Activated CD8-positive, alpha-beta memory T cell treated with anti-CD3 and anti-CD28 coated beads, Interleukin-2, amount 10 ng/mL, durations not matched to agents 7 days and 5 days (primary cell): ENCODE measurements at regions not wholly inside any gene's neighbourhood (a gene's known extent, or its start where the extent isn't known, plus 50 kb on each side); places are given as distances from the start of the nearest gene placed in this dataset.

ENCODE experiments used
- ATAC-seq: fragments of 150-1000 bp; cut with Tn5 transposase; one replicate; pipeline ENCODE4 v1.10.0; 2021; ENCODE audit warnings: moderate library complexity
- CTCF ChIA-PET: fragments of 350-600 bp; sonication (Branson Sonifier 250); formaldehyde crosslinking; loops from one replicate; lab custom pipeline; 2021; ENCODE audit warnings: antibody characterized with exemption; lab: Charles Lee
- DNase-seq: peaks from one replicate; pipeline ENCODE4 v3.0.0-alpha.2; 2020
- H3K27ac Mint-ChIP-seq: one replicate; pipeline ENCODE4 v1.8.0; 2021; ENCODE audit warnings: mild to moderate bottlenecking, mixed read lengths
- H3K27me3 Mint-ChIP-seq: one replicate; pipeline ENCODE4 v1.8.0; 2021; ENCODE audit warnings: mixed read lengths
- H3K36me3 Mint-ChIP-seq: one replicate; pipeline ENCODE4 v1.8.0; 2021; ENCODE audit warnings: mild to moderate bottlenecking, mixed read lengths
- H3K4me1 Mint-ChIP-seq: one replicate; pipeline ENCODE4 v1.8.0; 2021; ENCODE audit warnings: mixed read lengths
- H3K4me3 Mint-ChIP-seq: one replicate; pipeline ENCODE4 v1.8.0; 2021; ENCODE audit warnings: mild to moderate bottlenecking, moderate library complexity, mixed read lengths
- H3K9me3 Mint-ChIP-seq: one replicate; pipeline ENCODE4 v1.8.0; 2022; ENCODE audit warnings: low read depth, mixed read lengths

- Mint-ChIP-seq H3K27ac (no peak overlapping the region), H3K4me3 (no peak overlapping the region), H3K4me1 (no peaks in the 10 kb centered on the region), H3K27me3 (no peaks in the 10 kb centered on the region), H3K36me3 (no peaks in the 10 kb centered on the region), H3K9me3 (no peaks in the 10 kb centered on the region)
- ATAC-seq (no peak), DNase-seq (no peak)
- CTCF ChIA-PET, result no interaction called here
These were observed 1602.9 kb downstream of the KCNT2 start for GRCh38 chr1:195005338-195005737.

DNA sequence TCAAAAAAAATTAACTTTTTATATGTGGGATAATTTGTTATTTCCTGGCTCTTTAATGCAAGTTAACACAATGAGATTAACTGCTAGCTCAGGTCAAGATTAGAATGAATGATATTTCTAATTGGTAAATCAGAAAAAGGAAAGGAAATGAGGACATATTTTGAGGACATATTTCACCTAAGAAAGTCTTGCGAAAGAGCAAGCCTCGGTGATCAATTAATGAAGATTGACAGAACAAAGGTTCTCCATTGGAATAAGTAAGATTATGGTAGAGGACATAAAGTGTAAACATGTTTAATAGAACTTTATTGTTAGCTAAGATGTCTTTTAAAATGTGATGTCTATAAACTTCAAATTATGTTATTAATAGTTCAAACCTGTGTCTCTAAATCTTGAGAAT, 1617.8 kb downstream of the KCNT2 start:
- Mint-ChIP-seq H3K27ac (no peak overlapping the region), H3K9me3 (no peaks in the 10 kb centered on the region), H3K36me3 (no peaks in the 10 kb centered on the region), H3K4me3 (no peak overlapping the region), H3K4me1 (no peaks in the 10 kb centered on the region), H3K27me3 (no peaks in the 10 kb centered on the region)
- CTCF ChIA-PET, result no interaction called here
- ATAC-seq (no peak), DNase-seq (no peak)

DNA sequence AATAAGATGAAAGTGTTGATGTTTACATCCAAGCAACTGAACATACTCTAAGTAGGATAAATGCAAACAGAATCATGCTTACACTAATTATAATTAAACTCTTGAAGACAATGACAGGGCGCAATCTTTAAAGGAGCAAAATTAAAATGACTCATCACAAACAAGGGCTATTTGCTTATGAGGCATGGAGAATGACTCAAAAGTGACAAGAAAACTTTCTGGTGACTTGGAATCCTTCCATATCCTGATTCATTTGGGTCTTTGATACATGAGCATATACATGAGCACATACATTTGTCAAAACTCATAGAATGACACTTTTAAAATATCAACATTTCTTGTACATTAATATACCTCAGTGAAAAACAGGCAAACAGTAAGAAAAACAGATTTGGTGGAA, 1632.3 kb downstream of the KCNT2 start:
- H3K4me3 Mint-ChIP-seq, result no peak overlapping the region
- H3K4me1 Mint-ChIP-seq, result no peaks in the 10 kb centered on the region
- no peak overlapping the region for H3K27ac Mint-ChIP-seq
- CTCF ChIA-PET, result no interaction called here
- H3K27me3 Mint-ChIP-seq, result no peaks in the 10 kb centered on the region
- no peaks in the 10 kb centered on the region for H3K36me3 Mint-ChIP-seq
- ATAC-seq (no peak), DNase-seq (no peak)
- H3K9me3 Mint-ChIP-seq, result no peaks in the 10 kb centered on the region

DNA sequence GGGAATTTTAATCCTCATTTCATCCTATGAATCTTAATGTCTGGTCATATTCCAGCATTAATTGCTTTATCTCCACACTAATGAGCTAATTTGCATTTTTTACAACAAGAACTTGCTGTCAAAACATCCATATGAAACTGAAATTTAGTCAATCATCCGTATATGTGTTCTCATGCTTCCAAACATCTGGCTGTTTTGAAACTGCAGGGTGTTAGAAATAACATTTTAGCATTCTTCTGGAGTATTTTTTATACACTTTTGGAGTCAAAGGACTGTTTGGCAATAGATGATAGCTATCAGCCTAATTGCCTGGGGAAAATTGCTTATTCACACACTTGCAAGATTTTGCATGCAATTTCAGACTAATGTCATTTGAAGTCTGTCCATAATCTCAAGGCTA, 1639.3 kb downstream of the KCNT2 start:
- Mint-ChIP-seq H3K27me3 (no peaks in the 10 kb centered on the region), H3K36me3 (no peaks in the 10 kb centered on the region), H3K4me1 (no peaks in the 10 kb centered on the region), H3K4me3 (no peak overlapping the region), H3K9me3 (no peaks in the 10 kb centered on the region), H3K27ac (no peak overlapping the region)
- ATAC-seq (no peak), DNase-seq (no peak)
- CTCF ChIA-PET, result no interaction called here

DNA sequence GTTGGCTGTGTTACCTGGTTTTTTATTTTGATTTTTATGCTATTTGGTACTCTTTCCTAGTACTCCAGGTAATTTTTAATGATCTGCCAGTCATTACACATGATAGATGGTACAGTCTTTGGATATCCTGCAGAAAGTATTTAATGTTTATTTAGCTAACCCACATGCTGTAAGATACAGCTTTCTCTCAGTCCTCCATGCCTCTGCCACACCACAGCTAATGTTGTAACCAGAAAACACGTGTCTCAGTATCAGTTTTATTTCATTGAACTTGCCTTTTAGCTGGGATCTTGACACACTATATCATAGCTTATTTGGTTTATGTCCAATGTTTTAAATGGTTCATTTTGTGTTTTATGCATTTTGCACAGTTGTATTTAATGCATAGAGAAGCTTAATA, 1648.4 kb downstream of the KCNT2 start:
- Mint-ChIP-seq H3K36me3 (no peaks in the 10 kb centered on the region), H3K9me3 (no peaks in the 10 kb centered on the region), H3K27ac (no peak overlapping the region), H3K4me3 (no peak overlapping the region), H3K27me3 (no peaks in the 10 kb centered on the region), H3K4me1 (no peaks in the 10 kb centered on the region)
- CTCF ChIA-PET, result no interaction called here
- ATAC-seq (no peak), DNase-seq (no peak)

DNA sequence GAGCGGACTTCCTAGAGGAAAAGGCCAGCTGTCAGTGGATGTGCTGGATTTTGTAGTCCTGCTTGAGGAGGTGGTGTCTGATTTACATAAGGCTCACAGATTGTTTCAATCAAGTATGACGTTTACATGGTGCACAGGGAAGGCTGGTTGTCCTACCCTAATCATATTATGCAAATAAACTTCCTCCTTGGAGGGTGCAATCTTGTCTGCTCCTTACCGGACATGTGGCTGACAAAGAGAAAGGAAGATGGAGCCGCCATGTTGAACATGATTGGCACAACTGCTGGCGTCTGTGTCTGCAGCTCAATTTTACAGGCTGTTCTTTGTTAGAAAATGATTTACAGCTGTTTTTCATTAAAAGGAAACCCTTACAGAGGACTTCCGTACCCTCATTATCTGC, 1656.1 kb downstream of the KCNT2 start:
- no peaks in the 10 kb centered on the region for H3K36me3 Mint-ChIP-seq
- peaks cover 2% of the 10 kb centered on the region for H3K9me3 Mint-ChIP-seq
- DNase-seq, result no peak
- ATAC-seq, result no peak
- H3K27ac Mint-ChIP-seq, result no peak overlapping the region
- H3K4me3 Mint-ChIP-seq, result no peak overlapping the region
- no peaks in the 10 kb centered on the region for H3K4me1 Mint-ChIP-seq
- CTCF ChIA-PET, result no interaction called here
- H3K27me3 Mint-ChIP-seq, result no peaks in the 10 kb centered on the region

DNA sequence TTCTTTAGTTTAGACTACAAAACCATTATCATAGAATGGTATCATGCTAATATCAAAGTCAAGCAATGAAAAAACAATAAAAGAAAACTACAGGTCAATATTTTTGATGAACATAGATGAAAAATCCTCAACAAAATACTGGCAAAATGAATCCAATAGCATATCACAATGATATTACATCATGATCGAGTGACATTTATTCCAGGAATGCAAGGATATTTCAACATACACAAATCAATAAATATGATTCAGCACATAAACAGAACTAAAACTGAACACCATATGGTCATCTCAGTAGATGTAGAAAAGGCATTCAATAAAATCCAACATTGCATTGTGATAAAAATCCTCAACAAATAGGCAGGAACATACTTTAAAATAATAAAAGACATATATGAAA, 1657.7 kb downstream of the KCNT2 start:
- no peak for DNase-seq
- H3K4me1 Mint-ChIP-seq, result no peaks in the 10 kb centered on the region
- no peaks in the 10 kb centered on the region for H3K36me3 Mint-ChIP-seq
- H3K9me3 Mint-ChIP-seq, result peaks cover 2% of the 10 kb centered on the region
- CTCF ChIA-PET, result no interaction called here
- no peaks in the 10 kb centered on the region for H3K27me3 Mint-ChIP-seq
- ATAC-seq, result no peak
- no peak overlapping the region for H3K27ac Mint-ChIP-seq
- H3K4me3 Mint-ChIP-seq, result no peak overlapping the region

GRCh38 chr1:194940336-194941030, 1667.8 kb downstream of the KCNT2 start:
- no peaks in the 10 kb centered on the region for H3K4me1 Mint-ChIP-seq
- H3K36me3 Mint-ChIP-seq, result no peaks in the 10 kb centered on the region
- ATAC-seq, result no peak
- no peak for DNase-seq
- no peaks in the 10 kb centered on the region for H3K27me3 Mint-ChIP-seq
- H3K27ac Mint-ChIP-seq, result no peak overlapping the region
- no peak overlapping the region for H3K4me3 Mint-ChIP-seq
- no peaks in the 10 kb centered on the region for H3K9me3 Mint-ChIP-seq
- CTCF ChIA-PET, result no interaction called here

- CTCF ChIA-PET, result no interaction called here
- H3K9me3 Mint-ChIP-seq, result peaks cover 2% of the 10 kb centered on the region
- no peak for ATAC-seq
- H3K36me3 Mint-ChIP-seq, result no peaks in the 10 kb centered on the region
- no peaks in the 10 kb centered on the region for H3K4me1 Mint-ChIP-seq
- H3K27ac Mint-ChIP-seq, result no peak overlapping the region
- no peak overlapping the region for H3K4me3 Mint-ChIP-seq
- no peaks in the 10 kb centered on the region for H3K27me3 Mint-ChIP-seq
- DNase-seq, result no peak
These were observed 1672.4 kb downstream of the KCNT2 start for GRCh38 chr1:194935864-194936263.

- peaks cover 2% of the 10 kb centered on the region for H3K9me3 Mint-ChIP-seq
- DNase-seq, result no peak
- H3K4me1 Mint-ChIP-seq, result no peaks in the 10 kb centered on the region
- H3K36me3 Mint-ChIP-seq, result no peaks in the 10 kb centered on the region
- no peak for ATAC-seq
- H3K27me3 Mint-ChIP-seq, result no peaks in the 10 kb centered on the region
- H3K27ac Mint-ChIP-seq, result no peak overlapping the region
- CTCF ChIA-PET, result no interaction called here
- H3K4me3 Mint-ChIP-seq, result no peak overlapping the region
These were observed 1677.1 kb downstream of the KCNT2 start for GRCh38 chr1:194931166-194931565.

DNA sequence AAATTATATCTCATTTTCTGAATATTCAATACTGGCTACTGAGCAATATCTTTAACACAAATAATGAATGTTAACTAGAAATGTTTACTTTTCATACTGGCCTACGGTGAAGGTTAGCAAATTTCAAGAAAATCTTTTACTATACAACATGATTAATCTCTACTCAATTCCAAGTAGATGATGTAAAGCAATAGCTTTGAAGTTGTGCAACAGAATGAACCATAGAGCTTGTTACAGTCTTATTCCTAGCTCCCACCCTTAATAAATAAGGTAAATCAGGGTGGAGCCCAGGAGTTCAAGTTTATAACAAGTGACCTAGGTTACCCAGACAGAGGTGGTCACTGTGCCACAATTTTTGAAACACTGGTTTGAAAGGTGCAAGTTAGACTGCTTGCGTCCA, 1678.1 kb downstream of the KCNT2 start:
- DNase-seq (no peak), ATAC-seq (no peak)
- peaks cover 2% of the 10 kb centered on the region for H3K9me3 Mint-ChIP-seq
- no peaks in the 10 kb centered on the region for H3K36me3 Mint-ChIP-seq
- no peaks in the 10 kb centered on the region for H3K4me1 Mint-ChIP-seq
- H3K4me3 Mint-ChIP-seq, result no peak overlapping the region
- H3K27ac Mint-ChIP-seq, result no peak overlapping the region
- H3K27me3 Mint-ChIP-seq, result no peaks in the 10 kb centered on the region
- CTCF ChIA-PET, result no interaction called here

- H3K27ac Mint-ChIP-seq, result no peak overlapping the region
- H3K4me1 Mint-ChIP-seq, result no peaks in the 10 kb centered on the region
- H3K4me3 Mint-ChIP-seq, result no peak overlapping the region
- no peaks in the 10 kb centered on the region for H3K27me3 Mint-ChIP-seq
- no peaks in the 10 kb centered on the region for H3K9me3 Mint-ChIP-seq
- ATAC-seq (no peak), DNase-seq (no peak)
- CTCF ChIA-PET, result no interaction called here
- no peaks in the 10 kb centered on the region for H3K36me3 Mint-ChIP-seq
These were observed 1678.9 kb downstream of the KCNT2 start for GRCh38 chr1:194929357-194929756.

DNA sequence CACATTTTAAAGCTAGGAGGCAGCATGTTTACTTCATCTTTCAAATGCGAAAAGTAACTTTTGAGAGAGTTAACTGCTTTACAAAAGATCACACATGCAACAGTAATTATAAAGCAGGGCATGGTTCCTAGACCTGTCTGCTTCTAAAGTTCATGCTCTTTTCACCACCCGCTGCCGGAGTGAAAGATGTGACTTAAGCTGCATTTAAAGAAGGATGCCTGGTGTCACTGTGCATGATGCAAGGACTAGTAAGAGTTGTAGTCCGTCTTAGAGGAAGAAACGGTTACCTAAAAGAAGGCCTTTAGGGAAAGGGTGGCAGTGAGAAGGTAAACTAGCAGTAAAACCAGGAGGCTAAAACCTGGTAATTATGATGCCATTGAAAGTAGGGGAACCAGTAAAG, 1689.1 kb downstream of the KCNT2 start:
- Mint-ChIP-seq H3K4me3 (no peak overlapping the region), H3K36me3 (no peaks in the 10 kb centered on the region), H3K4me1 (no peaks in the 10 kb centered on the region), H3K27ac (no peak overlapping the region), H3K27me3 (no peaks in the 10 kb centered on the region), H3K9me3 (no peaks in the 10 kb centered on the region)
- CTCF ChIA-PET, result no interaction called here
- ATAC-seq (no peak), DNase-seq (no peak)

- no peaks in the 10 kb centered on the region for H3K36me3 Mint-ChIP-seq
- ATAC-seq, result no peak
- CTCF ChIA-PET, result no interaction called here
- H3K4me1 Mint-ChIP-seq, result no peaks in the 10 kb centered on the region
- DNase-seq, result no peak
- H3K27me3 Mint-ChIP-seq, result no peaks in the 10 kb centered on the region
- H3K4me3 Mint-ChIP-seq, result no peak overlapping the region
- no peak overlapping the region for H3K27ac Mint-ChIP-seq
- no peaks in the 10 kb centered on the region for H3K9me3 Mint-ChIP-seq
These were observed 1690.5 kb downstream of the KCNT2 start for GRCh38 chr1:194917769-194918168.

- Mint-ChIP-seq H3K36me3 (no peaks in the 10 kb centered on the region), H3K27me3 (no peaks in the 10 kb centered on the region), H3K4me1 (no peaks in the 10 kb centered on the region), H3K27ac (no peak overlapping the region), H3K9me3 (no peaks in the 10 kb centered on the region), H3K4me3 (no peak overlapping the region)
- DNase-seq (no peak), ATAC-seq (no peak)
- CTCF ChIA-PET, result interaction anchor here (0.6 kb wide), 1 partner anchor 12 kb away, joined by 3 read pairs; no protein-coding TSS in a partner anchor
These were observed 1699.6 kb downstream of the KCNT2 start for GRCh38 chr1:194908643-194909042.
